CD14-positive monocyte (primary cell): ENCODE measurements at regions not wholly inside any gene's neighbourhood (a gene's known extent, or its start where the extent isn't known, plus 50 kb on each side); places are given as distances from the start of the nearest gene placed in this dataset.

Source experiments
- DNase-seq, 3 donors: peaks; one replicate each; pipeline ENCODE4 v3.0.0-alpha.2; 2011 to 2022
- H2AFZ ChIP-seq: 2 replicates; pipeline ENCODE4 v1.6.0; 2012; ENCODE audit warnings: mild to moderate bottlenecking, low read depth, low read length, inconsistent platforms; ENCODE audit not compliant: insufficient read depth, poor library complexity, severe bottlenecking
- H3K27ac ChIP-seq, 2 donors: 1 replicate in 1 of 2; 2 replicates in 1 of 2; pipeline ENCODE4 v1.5.1; 2012 to 2013; ENCODE audit warnings: low read length in 2 of 2, control low read depth in 1 of 2, inconsistent platforms in 1 of 2, low read depth in 1 of 2, mild to moderate bottlenecking in 1 of 2
- H3K27me3 ChIP-seq, 2 donors: one replicate each; pipeline versions ENCODE4 v1.6.0 to v1.6.1; 2011 to 2013; ENCODE audit warnings: low read length in 2 of 2; ENCODE audit not compliant: control insufficient read depth in 2 of 2, insufficient read depth in 2 of 2
- H3K36me3 ChIP-seq, 2 donors: replicated peaks in 1 of 2; 1 replicate in 1 of 2; 2 replicates in 1 of 2; pipeline versions ENCODE4 v1.5.1 to v1.6.1; 2012 to 2013; ENCODE audit warnings: low read length in 2 of 2, control low read depth in 1 of 2, inconsistent platforms in 1 of 2, mild to moderate bottlenecking in 1 of 2; ENCODE audit not compliant: insufficient read depth in 2 of 2, control insufficient read depth in 1 of 2
- H3K4me1 ChIP-seq, 2 donors: 1 replicate in 1 of 2; 2 replicates in 1 of 2; pipeline versions ENCODE4 v1.5.1 to v1.6.1; 2012 to 2013; ENCODE audit warnings: low read length in 2 of 2, control low read depth in 1 of 2, inconsistent platforms in 1 of 2, mild to moderate bottlenecking in 1 of 2, moderate library complexity in 1 of 2; ENCODE audit not compliant: insufficient read depth in 2 of 2, control insufficient read depth in 1 of 2
- H3K4me2 ChIP-seq: replicated peaks from 2 replicates; pipeline ENCODE3; 2012; ENCODE audit warnings: low read length, moderate library complexity, mild to moderate bottlenecking; ENCODE audit not compliant: poor library complexity, severe bottlenecking; ENCODE audit errors: extremely low read depth
- H3K4me3 ChIP-seq, 3 experiments: fragments of 200-600 bp in 1 of 3; sonication (generic) in 1 of 3; replicated peaks in 1 of 3; 1 replicate in 2 of 3; 2 replicates in 1 of 3; pipeline ENCODE4 v1.5.1; 2011 to 2013; ENCODE audit warnings: low read length in 3 of 3, mild to moderate bottlenecking in 3 of 3, control low read depth in 2 of 3, low read depth in 2 of 3, inconsistent platforms in 1 of 3, moderate library complexity in 1 of 3
- H3K79me2 ChIP-seq: 2 replicates; pipeline ENCODE4 v1.6.0; 2012; ENCODE audit warnings: mild to moderate bottlenecking, control low read depth, inconsistent platforms, low read length, moderate library complexity; ENCODE audit not compliant: insufficient read depth
- H3K9ac ChIP-seq: 2 replicates; pipeline ENCODE4 v1.6.0; 2017; ENCODE audit warnings: low read length, mild to moderate bottlenecking; ENCODE audit not compliant: insufficient read depth, poor library complexity, severe bottlenecking
- H3K9me3 ChIP-seq, 2 donors: replicated peaks in 1 of 2; 1 replicate in 1 of 2; 2 replicates in 1 of 2; pipeline versions ENCODE4 v1.5.1 to v1.6.1; 2012 to 2013; ENCODE audit warnings: low read length in 2 of 2, control low read depth in 1 of 2; ENCODE audit not compliant: control insufficient read depth in 1 of 2, insufficient read depth in 1 of 2
- H4K20me1 ChIP-seq: 2 replicates; pipeline ENCODE4 v1.6.0; 2012; ENCODE audit warnings: mild to moderate bottlenecking, low read length, control low read depth, moderate library complexity; ENCODE audit not compliant: insufficient read depth
- H3K27ac Mint-ChIP-seq, 7 donors: one replicate each; pipeline ENCODE4 v1.8.0; 2020; ENCODE audit warnings: mild to moderate bottlenecking in 7 of 7, mixed read lengths in 7 of 7, moderate library complexity in 6 of 7, inconsistent platforms in 2 of 7
- H3K27me3 Mint-ChIP-seq, 3 donors: one replicate each; pipeline ENCODE4 v1.8.0; 2021 to 2022; ENCODE audit warnings: low read depth in 3 of 3, mild to moderate bottlenecking in 3 of 3, mixed read lengths in 3 of 3, moderate library complexity in 3 of 3, inconsistent platforms in 1 of 3
- H3K36me3 Mint-ChIP-seq, 2 donors: one replicate each; pipeline ENCODE4 v1.8.0; 2020; ENCODE audit warnings: mixed read lengths in 2 of 2, inconsistent platforms in 1 of 2, mild to moderate bottlenecking in 1 of 2
- H3K4me1 Mint-ChIP-seq: one replicate; pipeline ENCODE4 v1.8.0; 2020; ENCODE audit warnings: mild to moderate bottlenecking, mixed read lengths
- H3K4me3 Mint-ChIP-seq, 2 donors: one replicate each; pipeline ENCODE4 v1.8.0; 2020; ENCODE audit warnings: mild to moderate bottlenecking in 2 of 2, mixed read lengths in 2 of 2, moderate library complexity in 1 of 2
- H3K9me3 Mint-ChIP-seq, 7 donors: one replicate each; pipeline ENCODE4 v1.8.0; 2020 to 2022; ENCODE audit warnings: mixed read lengths in 7 of 7, mild to moderate bottlenecking in 6 of 7, moderate library complexity in 6 of 7, inconsistent platforms in 2 of 7
- WGBS: methylation state at CpG from one replicate; pipeline ENCODE4 v1.1.5; 2013; ENCODE audit warnings: missing lambda C conversion rate; ENCODE audit not compliant: insufficient coverage; 5-methylcytosine and 5-hydroxymethylcytosine counted together
- intact Hi-C, 2 donors: fragments of 100-400 bp; cut with micrococcal nuclease; formaldehyde crosslinking; loops; one replicate each; pipeline versions ENCODE4 v1.15.0 to v1.15.1; 2023
- TF ChIP-seq, protein P1 (sequence below): fragments of 200-600 bp; IDR thresholded peaks from one replicate; pipeline ENCODE4 v1.8.0; 2022; ENCODE audit warnings: antibody characterized with exemption, mild to moderate bottlenecking

DNA sequence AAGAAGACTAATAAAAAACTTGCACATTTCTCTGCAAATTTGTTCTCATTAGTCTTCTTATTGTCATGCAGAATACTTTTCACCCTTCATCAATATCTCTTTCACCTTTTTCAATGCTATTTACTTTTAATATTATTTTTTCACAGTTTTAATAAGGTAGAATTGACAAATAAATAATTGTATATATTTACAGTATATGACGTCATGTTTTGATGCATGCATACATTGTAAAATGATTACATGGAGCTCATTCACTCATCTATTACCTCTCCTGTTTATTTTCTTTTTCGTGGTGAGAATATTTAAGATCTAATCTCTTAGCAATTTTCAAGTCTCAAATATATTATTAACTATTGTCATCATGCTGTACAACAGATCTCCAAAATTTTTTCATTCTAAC is 658.2 kb upstream of the MKI67 start:
- Histone ChIP-seq H3K36me3 (no peaks in the 10 kb centered on the region), H3K27ac (no peak overlapping the region), H3K9ac (no peak overlapping the region), H2AFZ (no peak overlapping the region), H3K27me3 (no peaks in the 10 kb centered on the region), H3K4me1 (no peaks in the 10 kb centered on the region), H3K4me3 (no peak overlapping the region), H4K20me1 (no peaks in the 10 kb centered on the region), H3K79me2 (no peaks in the 10 kb centered on the region), H3K9me3 (no peaks in the 10 kb centered on the region), H3K4me2 (no peak overlapping the region)
- Mint-ChIP-seq H3K36me3 (no peaks in the 10 kb centered on the region), H3K9me3 (peaks cover 0 to 6% (median 2%) of the 10 kb centered on the region in 7 donors), H3K4me3 (no peak overlapping the region), H3K27ac (no peak overlapping the region), H3K4me1 (no peaks in the 10 kb centered on the region), H3K27me3 (peaks cover 0 to 6% (median 2%) of the 10 kb centered on the region in 3 donors)
- no CpG with 5 or more reads among the region's 2 CpGs for WGBS
- intact Hi-C loops: no loop called here
- DNase-seq: no peak
- TF ChIP-seq, protein P1, sequence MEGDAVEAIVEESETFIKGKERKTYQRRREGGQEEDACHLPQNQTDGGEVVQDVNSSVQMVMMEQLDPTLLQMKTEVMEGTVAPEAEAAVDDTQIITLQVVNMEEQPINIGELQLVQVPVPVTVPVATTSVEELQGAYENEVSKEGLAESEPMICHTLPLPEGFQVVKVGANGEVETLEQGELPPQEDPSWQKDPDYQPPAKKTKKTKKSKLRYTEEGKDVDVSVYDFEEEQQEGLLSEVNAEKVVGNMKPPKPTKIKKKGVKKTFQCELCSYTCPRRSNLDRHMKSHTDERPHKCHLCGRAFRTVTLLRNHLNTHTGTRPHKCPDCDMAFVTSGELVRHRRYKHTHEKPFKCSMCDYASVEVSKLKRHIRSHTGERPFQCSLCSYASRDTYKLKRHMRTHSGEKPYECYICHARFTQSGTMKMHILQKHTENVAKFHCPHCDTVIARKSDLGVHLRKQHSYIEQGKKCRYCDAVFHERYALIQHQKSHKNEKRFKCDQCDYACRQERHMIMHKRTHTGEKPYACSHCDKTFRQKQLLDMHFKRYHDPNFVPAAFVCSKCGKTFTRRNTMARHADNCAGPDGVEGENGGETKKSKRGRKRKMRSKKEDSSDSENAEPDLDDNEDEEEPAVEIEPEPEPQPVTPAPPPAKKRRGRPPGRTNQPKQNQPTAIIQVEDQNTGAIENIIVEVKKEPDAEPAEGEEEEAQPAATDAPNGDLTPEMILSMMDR: no peak

DNA sequence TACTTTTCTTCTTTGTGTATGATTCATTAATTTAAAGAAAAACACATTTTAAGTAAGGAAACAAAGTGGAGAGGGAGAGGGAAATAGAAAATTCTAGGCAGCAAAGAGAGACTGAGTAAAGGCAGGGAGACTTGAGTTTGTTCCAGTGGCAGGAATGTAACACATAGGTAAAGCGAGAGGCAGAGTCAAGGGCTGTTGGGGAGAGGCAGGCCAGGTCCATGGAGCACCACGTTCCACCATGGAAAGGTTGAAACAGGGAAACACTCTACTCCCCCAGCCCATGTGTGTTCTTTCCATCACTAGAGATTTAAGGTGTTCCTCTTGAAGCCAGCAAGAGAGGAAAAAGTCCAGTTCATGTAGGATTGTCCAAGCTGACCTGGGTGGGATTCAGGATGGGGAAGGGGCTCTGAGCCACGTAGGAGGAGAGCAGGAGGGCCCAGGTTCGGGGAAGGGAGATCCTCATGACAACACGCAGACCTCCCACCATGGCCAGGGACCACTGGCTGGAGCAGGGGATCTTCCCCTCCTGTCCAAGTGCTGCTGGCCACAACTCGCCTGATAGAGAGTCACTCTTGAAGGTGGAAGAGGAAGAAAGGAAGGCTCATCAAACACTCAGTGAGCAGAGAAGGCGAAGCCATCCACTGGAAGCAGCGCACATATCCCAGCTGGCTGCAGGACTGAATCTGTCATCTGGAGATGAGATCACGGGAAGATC is 666.4 kb upstream of the MKI67 start:
- Mint-ChIP-seq H3K27ac (no peak overlapping the region), H3K4me3 (no peak overlapping the region), H3K36me3 (no peaks in the 10 kb centered on the region), H3K4me1 (no peaks in the 10 kb centered on the region), H3K27me3 (peaks cover 0 to 5% (median 2%) of the 10 kb centered on the region in 3 donors), H3K9me3 (peaks cover 0 to 4% (median 0%) of the 10 kb centered on the region in 7 donors)
- H3K9me3 ChIP-seq: peaks cover 0 to under 1% of the 10 kb centered on the region in 2 donors
- H3K36me3 ChIP-seq: no peaks in the 10 kb centered on the region
- H4K20me1 ChIP-seq: no peaks in the 10 kb centered on the region
- H3K4me1 ChIP-seq: no peaks in the 10 kb centered on the region
- WGBS: 89% methylated on average over 4 of the region's 9 CpGs
- TF ChIP-seq, protein P1: no peak
- no peaks in the 10 kb centered on the region for H3K27me3 ChIP-seq
- no peak overlapping the region for H3K9ac ChIP-seq
- H3K4me2 ChIP-seq: no peak overlapping the region
- no peak overlapping the region for H3K27ac ChIP-seq
- no peak for DNase-seq
- H3K79me2 ChIP-seq: no peaks in the 10 kb centered on the region
- H2AFZ ChIP-seq: no peak overlapping the region
- no peak overlapping the region for H3K4me3 ChIP-seq
- intact Hi-C loops: no loop called here
